Midbrain (tissue), 1 donor: ENCODE measurements at regions not wholly inside any gene's neighbourhood (a gene's known extent, or its start where the extent isn't known, plus 50 kb on each side); places are given as distances from the start of the nearest gene placed in this dataset.

Source experiments
- DNase-seq: peaks from one replicate; lab custom pipeline; 2025; lab: John Stamatoyannopoulos, UW

- no peak for DNase-seq
These were observed 102.6 kb upstream of the GUCY1A1 start for GRCh38 chr4:155564086-155564485.

- DNase-seq = no peak
These were observed 106.7 kb upstream of the GUCY1A1 start for GRCh38 chr4:155559915-155560314.

- no peak for DNase-seq
These were observed 114.5 kb upstream of the GUCY1A1 start for GRCh38 chr4:155552180-155552579.

- no peak for DNase-seq
These were observed 118.5 kb upstream of the GUCY1A1 start for GRCh38 chr4:155548173-155548572.

GRCh38 chr4:155546451-155546850 lies 120.2 kb upstream of the GUCY1A1 start:
- no peak for DNase-seq

- no peak for DNase-seq
These were observed 121.2 kb upstream of the GUCY1A1 start for GRCh38 chr4:155545456-155545855.

GRCh38 chr4:155544547-155544946 lies 122.1 kb upstream of the GUCY1A1 start:
- DNase-seq = peak; percentile 14

GRCh38 chr4:155543126-155543765 lies 123.4 kb upstream of the GUCY1A1 start:
- no peak for DNase-seq

- no peak for DNase-seq
These were observed 124.2 kb upstream of the GUCY1A1 start for GRCh38 chr4:155542415-155542814.

- DNase-seq = no peak
These were observed 124.9 kb upstream of the GUCY1A1 start for GRCh38 chr4:155541716-155542115.

- DNase-seq = no peak
These were observed 126.0 kb upstream of the GUCY1A1 start for GRCh38 chr4:155540698-155541097.

- no peak for DNase-seq
These were observed 126.9 kb upstream of the GUCY1A1 start for GRCh38 chr4:155539746-155540145.

- DNase-seq = no peak
These were observed 130.7 kb upstream of the GUCY1A1 start for GRCh38 chr4:155535802-155536454.

- DNase-seq = no peak
These were observed 134.1 kb upstream of the GUCY1A1 start for GRCh38 chr4:155532373-155533085.

- no peak for DNase-seq
These were observed 135.8 kb upstream of the GUCY1A1 start for GRCh38 chr4:155530857-155531256.

- DNase-seq = no peak
These were observed 136.4 kb upstream of the GUCY1A1 start for GRCh38 chr4:155530290-155530689.

- DNase-seq = no peak
These were observed 136.9 kb upstream of the GUCY1A1 start for GRCh38 chr4:155529716-155530115.

GRCh38 chr4:155529272-155529671 lies 137.4 kb upstream of the GUCY1A1 start:
- no peak for DNase-seq

GRCh38 chr4:155526452-155527169 lies 140.0 kb upstream of the GUCY1A1 start:
- no peak for DNase-seq

GRCh38 chr4:155524926-155525455 lies 141.7 kb upstream of the GUCY1A1 start:
- DNase-seq = no peak

GRCh38 chr4:155523358-155523757 lies 143.3 kb upstream of the GUCY1A1 start:
- no peak for DNase-seq

- DNase-seq = no peak
These were observed 144.4 kb upstream of the GUCY1A1 start for GRCh38 chr4:155522201-155522600.
